ENCODE measurements at regions not wholly inside any gene's neighbourhood (a gene's known extent, or its start where the extent isn't known, plus 50 kb on each side); places are given as distances from the start of the nearest gene placed in this dataset.
"Not testable (repeated sequence)": the region's sequence is repeated elsewhere in the genome, so short reads cannot be mapped to it uniquely, and the experiment has no call there.

DNA sequence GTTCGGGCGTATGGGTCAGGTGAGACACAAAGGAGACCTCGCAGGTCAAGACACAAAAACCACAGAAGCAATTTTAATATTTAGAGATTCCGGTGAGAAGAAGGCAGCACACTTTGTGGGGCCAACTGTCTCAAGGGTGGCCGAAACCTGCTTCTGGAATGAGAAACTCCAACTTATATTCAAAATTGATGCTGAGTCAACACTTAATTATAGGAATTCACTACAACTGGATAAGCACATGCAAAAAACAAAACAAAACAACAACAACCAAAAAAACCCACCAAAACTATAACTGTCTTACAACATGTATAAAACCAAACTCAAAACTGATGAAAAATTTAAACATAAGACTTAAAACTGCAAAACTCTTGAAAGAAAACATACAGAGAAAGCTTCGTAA, 593.3 kb downstream of the POM121L12 start:
- DNase-seq (ENCODE audit: low spot score) (no peak), ATAC-seq (ENCODE audit: low read depth) (no peak)
- H3K36me3 ChIP-seq (ENCODE audit: low read depth): no peaks in the 10 kb centered on the region
- no peaks in the 10 kb centered on the region for H3K27me3 ChIP-seq (ENCODE audit: insufficient read depth, poor library complexity, severe bottlenecking)
- H3K27ac ChIP-seq (ENCODE audit: poor library complexity, severe bottlenecking): no peak overlapping the region
- H3K4me3 ChIP-seq (ENCODE audit: severe bottlenecking): no peak overlapping the region
- no peaks in the 10 kb centered on the region for H3K9me3 ChIP-seq (ENCODE audit: severe bottlenecking)
- no peak for TF ChIP-seq CTCF (IDR thresholded peaks at IDR 0.05; ENCODE audit: poor library complexity, severe bottlenecking)
- no peaks in the 10 kb centered on the region for H3K4me1 ChIP-seq (ENCODE audit: insufficient read depth, poor library complexity, severe bottlenecking)

- H3K27me3 ChIP-seq (ENCODE audit: insufficient read depth, poor library complexity, severe bottlenecking); ATAC-seq (ENCODE audit: low read depth); H3K4me1 ChIP-seq (ENCODE audit: insufficient read depth, poor library complexity, severe bottlenecking); H3K4me3 ChIP-seq (ENCODE audit: severe bottlenecking); H3K36me3 ChIP-seq (ENCODE audit: low read depth); DNase-seq (ENCODE audit: low spot score); H3K9me3 ChIP-seq (ENCODE audit: severe bottlenecking); H3K27ac ChIP-seq (ENCODE audit: poor library complexity, severe bottlenecking): not testable (repeated sequence)
These were observed 599.8 kb downstream of the POM121L12 start for GRCh38 chr7:53635251-53635650.

DNA sequence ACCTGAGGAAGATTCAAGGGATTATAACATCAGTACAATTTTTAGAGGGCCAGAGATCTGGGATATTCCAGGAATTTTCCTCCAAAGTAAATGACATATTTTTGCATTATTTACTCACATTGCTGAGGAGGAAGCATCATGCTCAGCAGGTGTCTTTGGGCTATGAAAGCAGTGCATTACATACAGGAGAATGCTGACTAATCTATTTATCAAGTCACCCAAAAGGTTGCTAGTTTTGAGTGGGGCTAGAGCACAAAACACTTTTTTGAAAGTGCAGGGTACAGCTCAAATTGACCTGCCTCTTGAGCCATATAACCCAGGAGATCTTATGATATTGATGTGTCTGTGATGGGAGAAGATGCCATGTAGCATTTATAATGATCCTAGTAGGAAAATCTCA, 603.1 kb downstream of the POM121L12 start:
- ATAC-seq (ENCODE audit: low read depth): no peak
- H3K27me3 ChIP-seq (ENCODE audit: insufficient read depth, poor library complexity, severe bottlenecking): no peaks in the 10 kb centered on the region
- no peak for TF ChIP-seq CTCF (IDR thresholded peaks at IDR 0.05; ENCODE audit: poor library complexity, severe bottlenecking)

DNA sequence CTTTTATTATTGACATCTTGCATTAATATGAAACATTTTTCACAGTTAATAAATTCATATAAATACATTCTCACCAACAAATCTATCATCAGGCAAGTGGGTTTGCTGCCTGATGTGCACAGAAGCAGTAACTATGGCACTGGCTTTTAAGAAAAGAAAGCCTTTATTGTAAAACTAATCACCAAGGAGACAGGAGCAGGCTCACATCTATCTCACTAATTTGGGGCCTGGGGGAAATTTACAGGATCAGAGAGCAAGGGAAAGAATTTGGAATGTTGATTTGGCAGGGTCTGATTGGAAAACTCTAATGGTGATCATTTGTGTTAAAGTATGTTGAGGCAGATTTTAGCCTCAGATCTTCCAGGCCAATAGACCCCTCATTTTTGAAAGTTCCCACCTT, 605.7 kb downstream of the POM121L12 start:
- Histone ChIP-seq H3K4me3 (ENCODE audit: severe bottlenecking) (no peak overlapping the region), H3K27ac (ENCODE audit: poor library complexity, severe bottlenecking) (no peak overlapping the region), H3K9me3 (ENCODE audit: severe bottlenecking) (no peaks in the 10 kb centered on the region), H3K36me3 (ENCODE audit: low read depth) (no peaks in the 10 kb centered on the region), H3K27me3 (ENCODE audit: insufficient read depth, poor library complexity, severe bottlenecking) (peaks cover 3% of the 10 kb centered on the region), H3K4me1 (ENCODE audit: insufficient read depth, poor library complexity, severe bottlenecking) (no peaks in the 10 kb centered on the region)
- no peak for TF ChIP-seq CTCF (IDR thresholded peaks at IDR 0.05; ENCODE audit: poor library complexity, severe bottlenecking)
- DNase-seq (ENCODE audit: low spot score): no peak
- no peak for ATAC-seq (ENCODE audit: low read depth)

More for the DNA sequence above, 603.1 kb downstream of the POM121L12 start:
- Histone ChIP-seq H3K27ac (ENCODE audit: poor library complexity, severe bottlenecking) (no peak overlapping the region), H3K4me3 (ENCODE audit: severe bottlenecking) (no peak overlapping the region), H3K36me3 (ENCODE audit: low read depth) (no peaks in the 10 kb centered on the region), H3K4me1 (ENCODE audit: insufficient read depth, poor library complexity, severe bottlenecking) (no peaks in the 10 kb centered on the region), H3K9me3 (ENCODE audit: severe bottlenecking) (no peaks in the 10 kb centered on the region)
- no peak for DNase-seq (ENCODE audit: low spot score)

DNA sequence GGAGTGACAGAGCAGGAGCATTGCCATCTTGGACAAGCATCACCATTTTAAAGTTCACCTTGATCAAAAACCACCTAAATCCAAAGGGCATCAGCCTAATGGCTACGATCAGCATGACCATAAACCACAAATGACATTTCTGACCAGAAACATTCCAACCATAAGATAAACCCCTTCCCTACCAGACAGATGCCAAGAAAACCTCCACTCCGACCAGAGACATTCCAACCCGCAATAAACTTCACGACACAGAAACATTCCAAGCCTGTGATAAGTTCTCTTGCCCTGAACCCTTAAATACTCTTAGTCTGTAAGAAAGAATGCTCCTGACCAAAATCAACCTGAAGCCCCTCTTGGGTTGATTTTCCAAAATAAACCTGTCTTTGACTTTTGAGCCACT, 606.9 kb downstream of the POM121L12 start:
- no peaks in the 10 kb centered on the region for H3K9me3 ChIP-seq (ENCODE audit: severe bottlenecking)
- no peaks in the 10 kb centered on the region for H3K36me3 ChIP-seq (ENCODE audit: low read depth)
- no peaks in the 10 kb centered on the region for H3K4me1 ChIP-seq (ENCODE audit: insufficient read depth, poor library complexity, severe bottlenecking)
- DNase-seq (ENCODE audit: low spot score) (no peak), ATAC-seq (ENCODE audit: low read depth) (no peak)
- no peak for TF ChIP-seq CTCF (IDR thresholded peaks at IDR 0.05; ENCODE audit: poor library complexity, severe bottlenecking)
- no peak overlapping the region for H3K27ac ChIP-seq (ENCODE audit: poor library complexity, severe bottlenecking)
- peaks cover 6% of the 10 kb centered on the region for H3K27me3 ChIP-seq (ENCODE audit: insufficient read depth, poor library complexity, severe bottlenecking)
- no peak overlapping the region for H3K4me3 ChIP-seq (ENCODE audit: severe bottlenecking)
